AG04450 (cell line): ENCODE measurements at regions not wholly inside any gene's neighbourhood (a gene's known extent, or its start where the extent isn't known, plus 50 kb on each side); places are given as distances from the start of the nearest gene placed in this dataset.

Source experiments
- CTCF ChIA-PET: fragments of 300-600, 350-600 bp; formaldehyde crosslinking; extraction: SDS; loops from one replicate; lab custom pipeline; 2022; ENCODE audit warnings: antibody characterized with exemption, inconsistent platforms; lab: Charles Lee
- POLR2A ChIA-PET: fragments of 350-600 bp; formaldehyde crosslinking; extraction: SDS; loops from one replicate; lab custom pipeline; 2021; ENCODE audit warnings: antibody characterized with exemption, inconsistent platforms; lab: Yijun Ruan, JAX
- DNase-seq: peaks from one replicate; pipeline ENCODE4 v3.0.0-alpha.2; 2011; ENCODE audit warnings: low read depth, low spot score
- H3K27ac ChIP-seq: one replicate; pipeline ENCODE4 v1.5.1; 2012; ENCODE audit warnings: low read depth, low read length, control low read depth
- H3K27me3 ChIP-seq: one replicate; pipeline ENCODE4 v1.6.0; 2012; ENCODE audit warnings: low read length; ENCODE audit not compliant: control insufficient read depth, insufficient read depth
- H3K4me3 ChIP-seq: 2 replicates; pipeline ENCODE4 v1.5.1; 2011; ENCODE audit warnings: mild to moderate bottlenecking, low read depth, low read length, control low read depth
- H3K9me3 ChIP-seq: 2 replicates; pipeline ENCODE4 v1.5.1; 2012; ENCODE audit warnings: low read length; ENCODE audit not compliant: control insufficient read depth, insufficient read depth
- TF ChIP-seq, protein P1 (sequence below): IDR thresholded peaks from 2 replicates; pipeline ENCODE4 v1.5.1; 2011; ENCODE audit warnings: low read depth, low read length, control low read depth, inconsistent platforms

DNA sequence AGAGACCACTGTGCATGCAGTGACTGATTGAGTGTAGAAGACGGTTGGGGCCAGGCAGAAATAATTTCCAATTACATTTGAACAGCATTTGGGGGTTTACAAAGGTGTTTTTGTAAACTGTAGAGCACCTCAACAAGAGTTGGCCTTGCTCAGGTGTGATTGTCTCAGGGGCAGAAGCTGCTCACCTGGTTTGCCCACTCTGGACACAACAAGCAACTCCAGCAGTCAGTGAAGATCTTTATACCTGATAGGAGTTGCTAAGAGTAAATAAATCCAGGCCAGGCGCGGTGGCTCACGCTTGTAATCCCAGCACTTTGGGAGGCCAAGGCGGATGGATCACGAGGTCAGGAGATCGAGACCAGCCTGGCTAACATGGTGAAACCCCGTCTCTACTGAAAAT is 221.3 kb downstream of the RAB28 start:
- Histone ChIP-seq H3K4me3 (no peak overlapping the region), H3K27ac (no peak overlapping the region), H3K9me3 (no peaks in the 10 kb centered on the region), H3K27me3 (no peaks in the 10 kb centered on the region)
- no peak for DNase-seq
- TF ChIP-seq, protein P1, sequence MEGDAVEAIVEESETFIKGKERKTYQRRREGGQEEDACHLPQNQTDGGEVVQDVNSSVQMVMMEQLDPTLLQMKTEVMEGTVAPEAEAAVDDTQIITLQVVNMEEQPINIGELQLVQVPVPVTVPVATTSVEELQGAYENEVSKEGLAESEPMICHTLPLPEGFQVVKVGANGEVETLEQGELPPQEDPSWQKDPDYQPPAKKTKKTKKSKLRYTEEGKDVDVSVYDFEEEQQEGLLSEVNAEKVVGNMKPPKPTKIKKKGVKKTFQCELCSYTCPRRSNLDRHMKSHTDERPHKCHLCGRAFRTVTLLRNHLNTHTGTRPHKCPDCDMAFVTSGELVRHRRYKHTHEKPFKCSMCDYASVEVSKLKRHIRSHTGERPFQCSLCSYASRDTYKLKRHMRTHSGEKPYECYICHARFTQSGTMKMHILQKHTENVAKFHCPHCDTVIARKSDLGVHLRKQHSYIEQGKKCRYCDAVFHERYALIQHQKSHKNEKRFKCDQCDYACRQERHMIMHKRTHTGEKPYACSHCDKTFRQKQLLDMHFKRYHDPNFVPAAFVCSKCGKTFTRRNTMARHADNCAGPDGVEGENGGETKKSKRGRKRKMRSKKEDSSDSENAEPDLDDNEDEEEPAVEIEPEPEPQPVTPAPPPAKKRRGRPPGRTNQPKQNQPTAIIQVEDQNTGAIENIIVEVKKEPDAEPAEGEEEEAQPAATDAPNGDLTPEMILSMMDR, result no peak
- ChIA-PET POLR2A (no interaction called here), CTCF (no interaction called here)

DNA sequence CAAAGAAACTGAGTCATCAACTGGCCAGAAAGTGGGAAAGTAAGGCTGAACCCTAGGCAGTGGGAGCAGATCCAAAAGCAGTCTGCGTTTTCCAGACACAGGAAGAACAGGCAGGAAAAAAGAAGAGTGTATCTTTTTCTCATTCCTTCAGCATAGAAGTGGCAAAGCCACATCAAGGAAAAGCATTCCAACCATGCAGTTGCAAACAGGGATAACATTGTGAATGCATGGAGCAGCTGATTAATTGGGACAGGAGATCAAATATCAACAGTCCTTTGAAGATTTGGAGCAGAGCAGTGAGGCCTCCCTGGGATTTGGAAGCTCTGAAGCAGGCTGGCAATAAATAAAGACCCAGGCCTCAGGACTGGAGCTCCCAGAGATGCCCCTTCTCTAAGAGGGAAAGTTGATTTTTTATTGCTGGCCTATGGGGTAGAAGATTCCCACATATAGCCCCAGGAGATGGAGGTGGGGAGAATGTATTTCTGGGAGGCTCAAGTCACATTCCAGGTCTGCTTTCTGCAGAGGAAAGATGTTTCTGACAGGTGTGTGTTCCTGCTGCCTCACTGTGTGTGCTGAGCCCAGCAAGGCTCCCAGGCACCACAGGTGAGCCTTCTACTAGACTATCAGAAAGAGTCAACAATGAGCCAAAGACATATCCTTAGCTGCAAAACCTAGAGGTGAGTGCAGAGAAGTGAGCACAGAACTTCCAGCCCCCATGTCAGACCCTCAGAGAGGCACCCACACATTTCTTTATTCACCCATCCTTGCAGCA is 222.5 kb downstream of the RAB28 start:
- TF ChIP-seq, protein P1, result no peak
- ChIA-PET CTCF (no interaction called here), POLR2A (no interaction called here)
- no peaks in the 10 kb centered on the region for H3K27me3 ChIP-seq
- no peak overlapping the region for H3K27ac ChIP-seq
- H3K9me3 ChIP-seq, result no peaks in the 10 kb centered on the region
- no peak for DNase-seq
- H3K4me3 ChIP-seq, result no peak overlapping the region

DNA sequence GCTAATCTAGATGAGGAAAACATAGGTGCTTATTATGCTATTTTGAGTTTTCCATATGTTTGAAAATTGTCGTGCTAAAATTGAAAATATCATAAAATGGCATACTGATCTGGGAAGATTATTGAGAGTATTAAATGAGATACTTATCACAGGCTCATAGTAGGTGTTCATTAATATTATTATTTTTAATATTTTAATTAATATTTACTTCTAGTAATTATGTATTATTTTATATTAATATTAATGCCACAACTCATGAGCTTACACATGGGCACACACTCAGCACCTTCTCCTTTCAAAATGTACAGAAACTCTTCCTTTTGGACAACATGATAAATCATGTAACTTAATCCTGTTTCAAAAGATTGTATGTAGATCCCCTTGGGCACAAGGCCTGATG is 223.6 kb downstream of the RAB28 start:
- TF ChIP-seq, protein P1, result no peak
- ChIA-PET CTCF (no interaction called here), POLR2A (no interaction called here)
- Histone ChIP-seq H3K27ac (no peak overlapping the region), H3K27me3 (no peaks in the 10 kb centered on the region), H3K4me3 (no peak overlapping the region), H3K9me3 (no peaks in the 10 kb centered on the region)
- no peak for DNase-seq

DNA sequence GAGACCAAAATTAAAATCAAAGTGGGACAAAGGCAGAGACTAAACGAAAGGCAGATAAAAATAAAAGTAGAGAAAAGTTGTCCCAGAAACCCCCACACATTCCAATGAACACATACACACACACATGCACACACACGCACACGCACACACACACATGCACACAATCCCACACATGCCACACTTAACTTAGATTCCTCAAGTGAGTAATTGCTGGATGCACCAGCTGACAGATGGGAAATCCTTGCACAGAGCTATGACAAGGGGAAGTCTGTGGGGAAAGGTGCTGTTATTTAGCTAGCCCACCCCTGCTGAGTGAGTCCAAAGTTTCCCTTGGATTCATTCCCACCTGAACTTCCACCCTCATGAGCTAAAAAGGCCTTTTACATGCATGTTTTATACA is 233.9 kb downstream of the RAB28 start:
- Histone ChIP-seq H3K4me3 (no peak overlapping the region), H3K9me3 (no peaks in the 10 kb centered on the region), H3K27ac (no peak overlapping the region), H3K27me3 (no peaks in the 10 kb centered on the region)
- DNase-seq, result no peak
- TF ChIP-seq, protein P1, result no peak
- ChIA-PET POLR2A (no interaction called here), CTCF (no interaction called here)

DNA sequence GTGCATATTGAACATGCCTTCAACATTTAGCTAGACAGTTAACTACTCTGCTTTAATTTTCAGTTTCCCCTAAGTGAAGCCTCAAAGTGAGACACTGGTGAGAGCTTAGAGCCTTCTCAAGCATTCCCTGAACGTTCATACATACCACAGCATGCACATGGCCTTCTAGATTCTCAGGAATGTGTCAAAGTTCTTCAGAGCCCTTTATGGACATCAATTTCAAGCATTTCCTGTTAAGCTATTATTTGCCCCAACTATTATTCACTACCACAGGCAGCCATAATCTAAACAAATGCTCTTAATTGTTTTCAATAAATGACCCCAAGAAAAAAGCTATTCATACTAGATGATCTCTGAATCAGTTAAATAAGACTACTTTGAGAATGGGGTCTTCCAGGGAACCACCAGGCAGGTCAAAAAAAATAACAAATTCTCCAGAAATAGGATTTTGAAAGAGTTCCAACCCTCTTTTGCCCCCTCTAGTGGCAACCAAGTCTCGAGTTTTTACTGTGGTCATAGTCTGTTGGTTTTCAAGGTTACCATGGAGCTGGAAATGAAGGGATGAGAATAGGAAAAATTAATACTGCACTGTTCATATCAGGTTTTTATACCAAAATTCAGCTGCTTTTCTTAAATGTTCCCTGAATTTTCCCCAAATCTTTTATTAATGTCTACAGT is 235.4 kb downstream of the RAB28 start:
- DNase-seq, result no peak
- POLR2A ChIA-PET, result no interaction called here
- CTCF ChIA-PET, result interaction anchor here (0.7 to 0.9 kb wide), 2 partner anchors 20 to 1135 kb away, joined by 3 read pairs; no protein-coding TSS in a partner anchor

More for the DNA sequence above, 235.4 kb downstream of the RAB28 start:
- Histone ChIP-seq H3K27me3 (no peaks in the 10 kb centered on the region), H3K4me3 (no peak overlapping the region), H3K27ac (no peak overlapping the region), H3K9me3 (no peaks in the 10 kb centered on the region)
- TF ChIP-seq, protein P1, result no peak
